SK-N-SH treated with all-trans-retinoic acid at 6 μM for 48 hours (cell line): ENCODE measurements at regions not wholly inside any gene's neighbourhood (a gene's known extent, or its start where the extent isn't known, plus 50 kb on each side); places are given as distances from the start of the nearest gene placed in this dataset.

ENCODE experiments used
- BACH2 ChIP-seq: fragments of 250-450 bp; sonication (Bioruptor Pico); IDR thresholded peaks from 2 replicates; pipeline ENCODE4 v1.9.0; 2021; ENCODE audit warnings: mild to moderate bottlenecking, borderline replicate concordance
- CSDC2 ChIP-seq: fragments of 250-450 bp; sonication (Bioruptor Pico); IDR thresholded peaks from 2 replicates; pipeline ENCODE4 v1.5.0; 2020; ENCODE audit warnings: mild to moderate bottlenecking, moderate library complexity
- ESRRG ChIP-seq: fragments of 250-450 bp; sonication (Bioruptor Pico); IDR thresholded peaks from 2 replicates; pipeline ENCODE4 v1.6.1; 2021; ENCODE audit warnings: mild to moderate bottlenecking
- GLIS3 ChIP-seq: fragments of 250-450 bp; sonication (Bioruptor Pico); IDR thresholded peaks from 2 replicates; pipeline ENCODE4 v1.5.0; 2020; ENCODE audit warnings: mild to moderate bottlenecking, moderate library complexity
- PPARA ChIP-seq: fragments of 250-450 bp; sonication (Bioruptor Pico); IDR thresholded peaks from 2 replicates; pipeline ENCODE4 v1.5.0; 2020; ENCODE audit warnings: mild to moderate bottlenecking, borderline replicate concordance
- RARB ChIP-seq: fragments of 250-450 bp; sonication (Bioruptor Pico); IDR thresholded peaks from 2 replicates; pipeline ENCODE4 v1.8.0; 2021; ENCODE audit warnings: mild to moderate bottlenecking, moderate library complexity
- TOX ChIP-seq: fragments of 250-450 bp; sonication (Bioruptor Pico); IDR thresholded peaks from 2 replicates; pipeline ENCODE4 v1.8.0; 2021; ENCODE audit warnings: mild to moderate bottlenecking, moderate library complexity, borderline replicate concordance
- ZNF565 ChIP-seq: fragments of 450-650 bp; formaldehyde crosslinking; conservative IDR thresholded peaks from 2 replicates; pipeline ENCODE4 v1.5.0; 2020; ENCODE audit warnings: low read depth, mild to moderate bottlenecking, moderate library complexity
- TF ChIP-seq, protein P1 (sequence below): fragments of 250-450 bp; sonication (Bioruptor Pico); IDR thresholded peaks from 2 replicates; pipeline ENCODE4 v1.8.0; 2020; ENCODE audit warnings: mild to moderate bottlenecking, moderate library complexity, borderline replicate concordance
- TF ChIP-seq, protein P2 (sequence below): fragments of 250-450 bp; sonication (Bioruptor Pico); IDR thresholded peaks from 2 replicates; pipeline ENCODE4 v1.8.0; 2021; ENCODE audit warnings: low read depth, mild to moderate bottlenecking, moderate library complexity, borderline replicate concordance

DNA sequence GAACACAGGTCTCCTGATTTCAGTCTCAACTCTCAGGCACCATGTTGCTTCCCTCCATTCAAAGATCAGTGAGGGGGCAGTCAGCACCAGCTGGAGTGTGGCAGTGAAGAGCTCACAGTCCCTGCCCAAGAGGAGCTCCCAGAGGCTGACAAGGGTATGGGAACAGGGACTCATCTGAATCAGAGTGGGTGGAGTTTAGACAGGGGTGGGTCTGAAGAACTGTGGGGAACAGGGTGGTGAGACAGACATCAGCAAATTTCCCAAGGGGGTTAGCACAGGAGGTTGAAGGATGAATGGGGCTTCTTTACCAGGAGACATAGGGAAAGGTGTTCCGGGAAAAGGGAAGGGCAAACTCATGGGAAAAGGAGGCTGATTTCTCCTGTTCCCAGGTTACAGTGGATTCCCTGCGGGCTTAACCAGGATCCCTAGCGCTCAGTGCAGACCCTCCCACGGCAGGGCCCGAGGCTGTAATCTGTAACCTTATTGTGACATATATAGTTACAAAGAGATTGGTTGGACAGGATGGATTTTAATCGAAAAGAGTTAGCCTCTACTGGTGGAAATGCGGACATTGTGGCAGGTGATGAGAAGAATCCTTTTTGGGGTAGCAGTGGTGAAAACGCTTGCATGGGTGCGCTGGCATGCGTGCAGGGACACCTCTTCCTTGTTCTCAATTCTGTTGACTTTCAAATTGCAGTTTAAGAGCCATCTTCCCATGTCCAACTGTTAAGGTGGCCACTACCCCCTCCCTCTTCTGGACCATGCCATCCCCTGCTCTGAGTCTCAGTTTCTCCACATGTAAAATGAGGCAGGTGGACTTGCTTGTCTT, 160.3 kb downstream of the SMAD6 start:
- TF ChIP-seq PPARA (CRISPR knock-in tag) (no peak), GLIS3 (CRISPR knock-in tag) (no peak), CSDC2 (CRISPR knock-in tag) (no peak), RARB (CRISPR knock-in tag) (no peak), BACH2 (CRISPR knock-in tag) (no peak), ESRRG (no peak), ZNF565 (no peak), TOX (no peak)
- TF ChIP-seq, protein P1, sequence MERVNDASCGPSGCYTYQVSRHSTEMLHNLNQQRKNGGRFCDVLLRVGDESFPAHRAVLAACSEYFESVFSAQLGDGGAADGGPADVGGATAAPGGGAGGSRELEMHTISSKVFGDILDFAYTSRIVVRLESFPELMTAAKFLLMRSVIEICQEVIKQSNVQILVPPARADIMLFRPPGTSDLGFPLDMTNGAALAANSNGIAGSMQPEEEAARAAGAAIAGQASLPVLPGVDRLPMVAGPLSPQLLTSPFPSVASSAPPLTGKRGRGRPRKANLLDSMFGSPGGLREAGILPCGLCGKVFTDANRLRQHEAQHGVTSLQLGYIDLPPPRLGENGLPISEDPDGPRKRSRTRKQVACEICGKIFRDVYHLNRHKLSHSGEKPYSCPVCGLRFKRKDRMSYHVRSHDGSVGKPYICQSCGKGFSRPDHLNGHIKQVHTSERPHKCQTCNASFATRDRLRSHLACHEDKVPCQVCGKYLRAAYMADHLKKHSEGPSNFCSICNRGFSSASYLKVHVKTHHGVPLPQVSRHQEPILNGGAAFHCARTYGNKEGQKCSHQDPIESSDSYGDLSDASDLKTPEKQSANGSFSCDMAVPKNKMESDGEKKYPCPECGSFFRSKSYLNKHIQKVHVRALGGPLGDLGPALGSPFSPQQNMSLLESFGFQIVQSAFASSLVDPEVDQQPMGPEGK = no peak
- TF ChIP-seq, protein P2, sequence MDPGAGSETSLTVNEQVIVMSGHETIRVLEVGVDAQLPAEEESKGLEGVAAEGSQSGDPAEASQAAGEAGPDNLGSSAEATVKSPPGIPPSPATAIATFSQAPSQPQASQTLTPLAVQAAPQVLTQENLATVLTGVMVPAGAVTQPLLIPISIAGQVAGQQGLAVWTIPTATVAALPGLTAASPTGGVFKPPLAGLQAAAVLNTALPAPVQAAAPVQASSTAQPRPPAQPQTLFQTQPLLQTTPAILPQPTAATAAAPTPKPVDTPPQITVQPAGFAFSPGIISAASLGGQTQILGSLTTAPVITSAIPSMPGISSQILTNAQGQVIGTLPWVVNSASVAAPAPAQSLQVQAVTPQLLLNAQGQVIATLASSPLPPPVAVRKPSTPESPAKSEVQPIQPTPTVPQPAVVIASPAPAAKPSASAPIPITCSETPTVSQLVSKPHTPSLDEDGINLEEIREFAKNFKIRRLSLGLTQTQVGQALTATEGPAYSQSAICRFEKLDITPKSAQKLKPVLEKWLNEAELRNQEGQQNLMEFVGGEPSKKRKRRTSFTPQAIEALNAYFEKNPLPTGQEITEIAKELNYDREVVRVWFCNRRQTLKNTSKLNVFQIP (CRISPR knock-in tag) = no peak
